GM03348 (cell line): ENCODE measurements at regions not wholly inside any gene's neighbourhood (a gene's known extent, or its start where the extent isn't known, plus 50 kb on each side); places are given as distances from the start of the nearest gene placed in this dataset.
A peak's percentile ranks its signal among the peaks of the same experiment; 100 is the strongest.
"Not testable (repeated sequence)": the region's sequence is repeated elsewhere in the genome, so short reads cannot be mapped to it uniquely, and the experiment has no call there.

Source experiments
- DNase-seq: peaks from one replicate; pipeline ENCODE4 v3.0.0; 2012; ENCODE audit warnings: low spot score

GRCh38 chr1:242813490-242814091 lies 289.1 kb upstream of the PLD5 start:
- DNase-seq = no peak

- DNase-seq = no peak
These were observed 286.8 kb upstream of the PLD5 start for GRCh38 chr1:242811092-242811840.

- DNase-seq = no peak
These were observed 281.8 kb upstream of the PLD5 start for GRCh38 chr1:242806324-242806723.

- not testable (repeated sequence) for DNase-seq
These were observed 280.9 kb upstream of the PLD5 start for GRCh38 chr1:242805360-242805759.

GRCh38 chr1:242802973-242803372 lies 278.5 kb upstream of the PLD5 start:
- DNase-seq = no peak

- DNase-seq = no peak
These were observed 276.0 kb upstream of the PLD5 start for GRCh38 chr1:242800521-242800920.

GRCh38 chr1:242797856-242798255 lies 273.4 kb upstream of the PLD5 start:
- DNase-seq = no peak

- no peak for DNase-seq
These were observed 264.3 kb upstream of the PLD5 start for GRCh38 chr1:242788771-242789170.

- DNase-seq = no peak
These were observed 263.5 kb upstream of the PLD5 start for GRCh38 chr1:242787968-242788367.

- DNase-seq = peak; percentile 12
These were observed 260.3 kb upstream of the PLD5 start for GRCh38 chr1:242784807-242785206.

- DNase-seq = no peak
These were observed 259.6 kb upstream of the PLD5 start for GRCh38 chr1:242784084-242784483.

- no peak for DNase-seq
These were observed 249.8 kb upstream of the PLD5 start for GRCh38 chr1:242774256-242774655.

- DNase-seq = no peak
These were observed 245.9 kb upstream of the PLD5 start for GRCh38 chr1:242770366-242770765.

GRCh38 chr1:242764161-242764560 lies 239.7 kb upstream of the PLD5 start:
- DNase-seq = no peak

- no peak for DNase-seq
These were observed 237.1 kb upstream of the PLD5 start for GRCh38 chr1:242761556-242761955.

- DNase-seq = no peak
These were observed 230.4 kb upstream of the PLD5 start for GRCh38 chr1:242754926-242755325.

GRCh38 chr1:242754125-242754524 lies 229.6 kb upstream of the PLD5 start:
- no peak for DNase-seq

- DNase-seq = no peak
These were observed 222.7 kb upstream of the PLD5 start for GRCh38 chr1:242747233-242747632.

- DNase-seq = no peak
These were observed 220.6 kb upstream of the PLD5 start for GRCh38 chr1:242745079-242745478.

GRCh38 chr1:242743983-242744780 lies 219.7 kb upstream of the PLD5 start:
- DNase-seq = no peak

GRCh38 chr1:242738702-242739645 lies 214.5 kb upstream of the PLD5 start:
- no peak for DNase-seq

- no peak for DNase-seq
These were observed 212.1 kb upstream of the PLD5 start for GRCh38 chr1:242736611-242737010.
